ENCODE measurements at regions not wholly inside any gene's neighbourhood (a gene's known extent, or its start where the extent isn't known, plus 50 kb on each side); places are given as distances from the start of the nearest gene placed in this dataset.
"Not testable (repeated sequence)": the region's sequence is repeated elsewhere in the genome, so short reads cannot be mapped to it uniquely, and the experiment has no call there.

- no peak for DNase-seq (ENCODE audit: low read depth)
These were observed 1381.5 kb downstream of the SLITRK5 start for GRCh38 chr13:89052699-89053098.

- no peak for DNase-seq (ENCODE audit: low read depth)
These were observed 1382.2 kb downstream of the SLITRK5 start for GRCh38 chr13:89053418-89053817.

- no peak for DNase-seq (ENCODE audit: low read depth)
These were observed 1386.1 kb downstream of the SLITRK5 start for GRCh38 chr13:89057274-89057673.

- no peak for DNase-seq (ENCODE audit: low read depth)
These were observed 1386.7 kb downstream of the SLITRK5 start for GRCh38 chr13:89057862-89058261.

GRCh38 chr13:89061821-89062220 is 1390.7 kb downstream of the SLITRK5 start:
- DNase-seq (ENCODE audit: low read depth) = no peak

GRCh38 chr13:89066868-89067466 is 1395.8 kb downstream of the SLITRK5 start:
- DNase-seq (ENCODE audit: low read depth) = no peak

GRCh38 chr13:89072979-89073378 is 1401.8 kb downstream of the SLITRK5 start:
- no peak for DNase-seq (ENCODE audit: low read depth)

GRCh38 chr13:89076622-89077021 is 1405.5 kb downstream of the SLITRK5 start:
- DNase-seq (ENCODE audit: low read depth) = no peak

- no peak for DNase-seq (ENCODE audit: low read depth)
These were observed 1411.5 kb downstream of the SLITRK5 start for GRCh38 chr13:89082623-89083022.

- DNase-seq (ENCODE audit: low read depth) = not testable (repeated sequence)
These were observed 1416.9 kb downstream of the SLITRK5 start for GRCh38 chr13:89088107-89088506.

GRCh38 chr13:89097994-89098393 is 1426.8 kb downstream of the SLITRK5 start:
- no peak for DNase-seq (ENCODE audit: low read depth)

- DNase-seq (ENCODE audit: low read depth) = no peak
These were observed 1442.6 kb downstream of the SLITRK5 start for GRCh38 chr13:89113744-89114143.

- DNase-seq (ENCODE audit: low read depth) = no peak
These were observed 1444.1 kb downstream of the SLITRK5 start for GRCh38 chr13:89115307-89115706.

- no peak for DNase-seq (ENCODE audit: low read depth)
These were observed 1465.5 kb downstream of the SLITRK5 start for GRCh38 chr13:89136678-89137077.

GRCh38 chr13:89150362-89150761 is 1479.2 kb downstream of the SLITRK5 start:
- DNase-seq (ENCODE audit: low read depth) = no peak

- no peak for DNase-seq (ENCODE audit: low read depth)
These were observed 1482.8 kb downstream of the SLITRK5 start for GRCh38 chr13:89153941-89154340.

GRCh38 chr13:89163096-89163495 is 1491.9 kb downstream of the SLITRK5 start:
- no peak for DNase-seq (ENCODE audit: low read depth)

- DNase-seq (ENCODE audit: low read depth) = no peak
These were observed 1494.5 kb downstream of the SLITRK5 start for GRCh38 chr13:89165685-89166084.

- no peak for DNase-seq (ENCODE audit: low read depth)
These were observed 1498.8 kb downstream of the SLITRK5 start for GRCh38 chr13:89169951-89170350.

GRCh38 chr13:89181041-89181440 is 1509.9 kb downstream of the SLITRK5 start:
- DNase-seq (ENCODE audit: low read depth) = no peak

GRCh38 chr13:89199138-89199537 is 1528.0 kb downstream of the SLITRK5 start:
- no peak for DNase-seq (ENCODE audit: low read depth)

GRCh38 chr13:89204435-89204834 is 1533.3 kb downstream of the SLITRK5 start:
- no peak for DNase-seq (ENCODE audit: low read depth)

- DNase-seq (ENCODE audit: low read depth) = no peak
These were observed 1534.8 kb downstream of the SLITRK5 start for GRCh38 chr13:89205856-89206520.

- DNase-seq (ENCODE audit: low read depth) = no peak
These were observed 1541.0 kb downstream of the SLITRK5 start for GRCh38 chr13:89212186-89212585.

Data from activated T-cell treated with anti-CD3 and anti-CD28 coated beads for 48 hours (primary cell).